WTC11 (cell line): ENCODE measurements at regions not wholly inside any gene's neighbourhood (a gene's known extent, or its start where the extent isn't known, plus 50 kb on each side); places are given as distances from the start of the nearest gene placed in this dataset.

Experiments used
- CREB1 ChIP-seq: sonication (generic); formaldehyde crosslinking; IDR thresholded peaks from 2 replicates; pipeline ENCODE4 v1.8.0; 2023; ENCODE audit warnings: mild to moderate bottlenecking, missing genetic modification reagents
- CTCF ChIP-seq: fragments of 200-600 bp; IDR thresholded peaks from 2 replicates; pipeline ENCODE4 v1.8.0; 2022; ENCODE audit warnings: antibody characterized with exemption
- ESRRA ChIP-seq: sonication (generic); formaldehyde crosslinking; IDR thresholded peaks from 2 replicates; pipeline ENCODE4 v1.8.1; 2022; ENCODE audit warnings: mild to moderate bottlenecking, missing genetic modification reagents, borderline replicate concordance
- ZNF671 ChIP-seq: fragments of 250-450 bp; sonication (Bioruptor Pico); IDR thresholded peaks from 2 replicates; pipeline ENCODE4 v1.8.0; 2021; ENCODE audit warnings: mild to moderate bottlenecking
- TF ChIP-seq, protein P1 (sequence below): sonication (generic); formaldehyde crosslinking; conservative IDR thresholded peaks from 2 replicates; pipeline ENCODE4 v1.8.1; 2022; ENCODE audit warnings: mild to moderate bottlenecking, missing genetic modification reagents

DNA sequence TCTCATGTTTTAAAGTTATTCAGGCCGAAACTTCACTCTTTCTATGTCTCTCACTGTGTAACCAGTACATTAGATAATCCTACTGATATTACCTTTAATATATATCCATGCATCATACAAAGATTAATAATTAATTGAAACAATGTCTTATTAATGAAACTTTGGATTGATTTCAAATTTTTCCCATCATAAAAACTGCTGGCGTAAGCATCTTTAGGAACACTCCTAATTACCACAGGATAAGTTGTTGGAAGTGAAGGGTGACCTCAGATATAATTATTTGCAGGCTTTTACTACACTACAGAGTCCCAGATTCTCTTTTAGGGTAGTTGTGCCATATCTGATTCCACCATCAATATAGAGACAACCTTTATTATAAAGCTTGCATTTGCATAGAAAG is 181.3 kb upstream of the SFRP2 start:
- no peak for TF ChIP-seq CREB1 (CRISPR knock-in tag)
- no peak for TF ChIP-seq ZNF671
- no peak for TF ChIP-seq ESRRA (CRISPR knock-in tag)
- TF ChIP-seq CTCF = no peak
- TF ChIP-seq, protein P1, sequence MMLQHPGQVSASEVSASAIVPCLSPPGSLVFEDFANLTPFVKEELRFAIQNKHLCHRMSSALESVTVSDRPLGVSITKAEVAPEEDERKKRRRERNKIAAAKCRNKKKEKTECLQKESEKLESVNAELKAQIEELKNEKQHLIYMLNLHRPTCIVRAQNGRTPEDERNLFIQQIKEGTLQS = no peak
